ENCODE measurements at regions not wholly inside any gene's neighbourhood (a gene's known extent, or its start where the extent isn't known, plus 50 kb on each side); places are given as distances from the start of the nearest gene placed in this dataset.
A peak's percentile ranks its signal among the peaks of the same experiment; 100 is the strongest.

- H3K4me3 ChIP-seq (ENCODE audit: control extremely low read depth in 1 of 5, extremely low read depth in 1 of 5, insufficient read depth in 1 of 5, low read depth in 2 of 5, low read length in 4 of 5) = no peak overlapping the region
- DNase-seq (peak; percentile 69), ATAC-seq (ENCODE audit: low read depth) (peak; percentile 90)
- POLR2A ChIA-PET = no interaction called here
- no peak overlapping the region for H2AFZ ChIP-seq (ENCODE audit: insufficient read depth, low read depth, low read length, poor library complexity, severe bottlenecking)
- peaks cover 31% of the 10 kb centered on the region for H3K4me1 Mint-ChIP-seq
- no peaks in the 10 kb centered on the region for H3K27me3 ChIP-seq (replicated peaks in 1 of 4; ENCODE audit: control extremely low read depth in 1 of 4, control insufficient read depth in 3 of 4, insufficient read depth in 4 of 4, low read length in 3 of 4)
- peaks cover 22 to 26% of the 10 kb centered on the region in 2 donors for H3K4me1 ChIP-seq (ENCODE audit: control insufficient read depth in 2 of 2, insufficient read depth in 2 of 2, low read length in 2 of 2)
- TF ChIP-seq EZH2 (IDR thresholded peaks at IDR 0.05; ENCODE audit: borderline replicate concordance, insufficient read depth, low read depth, low read length, poor library complexity, severe bottlenecking) (no peak), CTCF (IDR thresholded peaks at IDR 0.05) (no peak)
- intact Hi-C loops (cut with micrococcal nuclease) = loop anchor here (2.0 kb wide), 1 partner anchor 135 kb away; no protein-coding TSS in a partner anchor
- CTCF ChIA-PET = interaction anchor here (0.8 to 2.7 kb wide), 31 partner anchors 11 to 615 kb away, joined by 3 to 13 read pairs (median 4); no protein-coding TSS in a partner anchor
- no peaks in the 10 kb centered on the region for H3K9me3 Mint-ChIP-seq (ENCODE audit: insufficient read depth)
- H3K27ac Mint-ChIP-seq = peak overlapping the region; percentile 78
- H3K9me3 ChIP-seq (ENCODE audit: control extremely low read depth in 1 of 3, control insufficient read depth in 2 of 3, insufficient read depth in 1 of 3, low read length in 2 of 3) = no peaks in the 10 kb centered on the region
- H4K20me1 ChIP-seq (ENCODE audit: control insufficient read depth, insufficient read depth, low read length, poor library complexity, severe bottlenecking) = peaks cover 5% of the 10 kb centered on the region
- H3K9ac ChIP-seq (ENCODE audit: low read length) = no peak overlapping the region
- H3K4me3 Mint-ChIP-seq = peak overlapping the region; percentile 68
- H3K27me3 Mint-ChIP-seq = no peaks in the 10 kb centered on the region
- peak overlapping the region; percentile 32 to 39 for H3K27ac ChIP-seq (ENCODE audit: low read length in 2 of 2)
- WGBS (ENCODE audit: insufficient coverage) = 40% methylated on average over 9 of the region's 9 CpGs
- H3K4me2 ChIP-seq (replicated peaks; ENCODE audit: low read depth, low read length, poor library complexity, severe bottlenecking) = peak overlapping the region; percentile 67
- no peaks in the 10 kb centered on the region for H3K79me2 ChIP-seq (ENCODE audit: control insufficient read depth, insufficient read depth, low read length)
- H3K36me3 ChIP-seq (replicated peaks in 1 of 2; ENCODE audit: control extremely low read depth in 1 of 2, control insufficient read depth in 1 of 2, extremely low read depth in 1 of 2, insufficient read depth in 2 of 2, low read length in 1 of 2) = no peaks in the 10 kb centered on the region
Observed at GRCh38 chr22:22343581-22344296, 99.2 kb downstream of the VPREB1 start.

GRCh38 chr22:22344430-22344829 lies 99.8 kb downstream of the VPREB1 start:
- peaks cover 22 to 26% of the 10 kb centered on the region in 2 donors for H3K4me1 ChIP-seq (ENCODE audit: control insufficient read depth in 2 of 2, insufficient read depth in 2 of 2, low read length in 2 of 2)
- Mint-ChIP-seq H3K27ac (no peak overlapping the region), H3K4me3 (no peak overlapping the region), H3K9me3 (ENCODE audit: insufficient read depth) (no peaks in the 10 kb centered on the region), H3K4me1 (peaks cover 31% of the 10 kb centered on the region), H3K27me3 (no peaks in the 10 kb centered on the region)
- intact Hi-C loops (cut with micrococcal nuclease) = no loop called here
- peak overlapping the region; percentile 67 for H3K4me2 ChIP-seq (replicated peaks; ENCODE audit: low read depth, low read length, poor library complexity, severe bottlenecking)
- WGBS (ENCODE audit: insufficient coverage) = 92% methylated on average over 2 of the region's 5 CpGs
- H4K20me1 ChIP-seq (ENCODE audit: control insufficient read depth, insufficient read depth, low read length, poor library complexity, severe bottlenecking) = peaks cover 5% of the 10 kb centered on the region
- no peak overlapping the region for H2AFZ ChIP-seq (ENCODE audit: insufficient read depth, low read depth, low read length, poor library complexity, severe bottlenecking)
- no peaks in the 10 kb centered on the region for H3K9me3 ChIP-seq (ENCODE audit: control extremely low read depth in 1 of 3, control insufficient read depth in 2 of 3, insufficient read depth in 1 of 3, low read length in 2 of 3)
- no peak overlapping the region for H3K4me3 ChIP-seq (ENCODE audit: control extremely low read depth in 1 of 5, extremely low read depth in 1 of 5, insufficient read depth in 1 of 5, low read depth in 2 of 5, low read length in 4 of 5)
- TF ChIP-seq EZH2 (IDR thresholded peaks at IDR 0.05; ENCODE audit: borderline replicate concordance, insufficient read depth, low read depth, low read length, poor library complexity, severe bottlenecking) (no peak), CTCF (IDR thresholded peaks at IDR 0.05) (no peak)
- DNase-seq (no peak), ATAC-seq (ENCODE audit: low read depth) (no peak)
- H3K36me3 ChIP-seq (replicated peaks in 1 of 2; ENCODE audit: control extremely low read depth in 1 of 2, control insufficient read depth in 1 of 2, extremely low read depth in 1 of 2, insufficient read depth in 2 of 2, low read length in 1 of 2) = no peaks in the 10 kb centered on the region
- H3K27me3 ChIP-seq (replicated peaks in 1 of 4; ENCODE audit: control extremely low read depth in 1 of 4, control insufficient read depth in 3 of 4, insufficient read depth in 4 of 4, low read length in 3 of 4) = no peaks in the 10 kb centered on the region
- ChIA-PET POLR2A (no interaction called here), CTCF (interaction anchor here (0.5 to 2.7 kb wide), 19 partner anchors 11 to 612 kb away, joined by 3 to 13 read pairs (median 3); no protein-coding TSS in a partner anchor)
- no peak overlapping the region for H3K9ac ChIP-seq (ENCODE audit: low read length)
- H3K27ac ChIP-seq (ENCODE audit: low read length in 2 of 2) = no peak overlapping the region
- no peaks in the 10 kb centered on the region for H3K79me2 ChIP-seq (ENCODE audit: control insufficient read depth, insufficient read depth, low read length)
